Breast epithelium (tissue), 3 donors: ENCODE measurements at regions not wholly inside any gene's neighbourhood (a gene's known extent, or its start where the extent isn't known, plus 50 kb on each side); places are given as distances from the start of the nearest gene placed in this dataset.

Experiments
- CTCF ChIP-seq, 3 donors: fragments of 450-650 bp; IDR thresholded peaks; one replicate each; pipeline ENCODE4 v1.5.1; 2016 to 2017; ENCODE audit warnings: antibody characterized with exemption in 3 of 3, mild to moderate bottlenecking in 3 of 3, moderate library complexity in 3 of 3
- POLR2A ChIP-seq: fragments of 450-650 bp; IDR thresholded peaks from one replicate; pipeline ENCODE4 v1.6.1; 2016; ENCODE audit warnings: antibody characterized with exemption, mild to moderate bottlenecking, moderate library complexity
- POLR2AphosphoS5 ChIP-seq, 3 donors: sonication (generic); formaldehyde crosslinking; IDR thresholded peaks; one replicate each; pipeline ENCODE4 v1.6.1; 2017; ENCODE audit warnings: antibody characterized with exemption in 3 of 3

DNA sequence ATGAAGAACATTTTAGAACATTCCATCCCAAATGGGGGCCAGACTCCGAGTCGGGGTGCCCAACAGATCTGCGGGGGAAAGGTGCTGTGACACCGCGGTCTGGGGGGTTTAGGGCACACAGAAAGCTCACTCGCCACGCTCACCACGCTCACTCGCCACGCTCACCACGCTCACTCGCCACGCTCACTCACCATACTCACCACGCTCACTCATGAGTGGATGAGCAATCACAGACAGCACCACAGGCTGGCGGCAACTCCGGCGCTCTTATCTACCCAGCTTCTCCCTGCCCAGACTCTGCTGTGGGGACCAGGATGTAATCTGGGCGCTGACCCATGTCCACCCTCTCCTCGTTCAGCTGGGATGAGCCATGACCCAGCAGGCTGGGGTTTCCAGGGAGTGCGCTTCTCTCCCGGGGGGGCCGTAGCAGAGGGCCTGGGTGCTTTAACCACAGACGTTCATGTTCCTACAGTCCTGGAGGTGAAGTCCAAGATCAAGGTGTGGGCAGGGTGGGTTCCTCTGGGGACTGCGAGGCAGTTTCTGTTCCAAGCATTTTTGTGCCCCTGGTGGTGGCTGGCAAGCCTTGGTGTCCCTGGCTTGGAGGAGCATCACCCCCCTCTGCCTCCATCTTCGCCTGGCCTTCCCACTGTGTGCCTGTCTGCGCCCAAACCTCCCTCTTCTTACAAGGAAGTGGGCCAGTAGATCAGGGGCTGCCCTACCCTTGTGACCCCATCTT is 141.2 kb downstream of the CTTN start:
- TF ChIP-seq POLR2AphosphoS5 (IDR thresholded peaks at IDR 0.05): no peak
- no peak for TF ChIP-seq CTCF (IDR thresholded peaks at IDR 0.05)
- TF ChIP-seq POLR2A: no peak
